ENCODE measurements at regions not wholly inside any gene's neighbourhood (a gene's known extent, or its start where the extent isn't known, plus 50 kb on each side); places are given as distances from the start of the nearest gene placed in this dataset.

- Histone ChIP-seq H3K27ac (ENCODE audit: low read depth, low read length, poor library complexity, severe bottlenecking) (no peak overlapping the region), H3K4me1 (ENCODE audit: insufficient read depth, low read length, poor library complexity, severe bottlenecking) (peaks cover 6% of the 10 kb centered on the region), H3K27me3 (replicated peaks; ENCODE audit: insufficient read depth, low read depth, low read length, poor library complexity) (no peaks in the 10 kb centered on the region), H3K9me3 (ENCODE audit: low read depth, low read length, poor library complexity, severe bottlenecking) (no peaks in the 10 kb centered on the region), H3K36me3 (ENCODE audit: insufficient read depth, low read length, poor library complexity, severe bottlenecking) (no peaks in the 10 kb centered on the region), H3K4me3 (ENCODE audit: low read depth, low read length, poor library complexity, severe bottlenecking) (no peak overlapping the region)
- intact Hi-C loops (cut with micrococcal nuclease; ENCODE audit: unreplicated experiment): no loop called here
- CTCF ChIA-PET: no interaction called here
- BruUV-seq (replicated peaks): no TSS peak
- TF ChIP-seq CTCF (conservative IDR thresholded peaks at IDR 0.05; ENCODE audit: low read depth, low read length): no peak
- TF ChIP-seq EZH2 (IDR thresholded peaks at IDR 0.05; ENCODE audit: borderline replicate concordance, low read depth, low read length, poor library complexity, severe bottlenecking): no peak
- POLR2A ChIA-PET (ENCODE audit: low non-redundant PET): no interaction called here
- DNase-seq (ENCODE audit: low spot score): no peak
Measured at GRCh38 chr2:146801886-146802285, 1042.9 kb upstream of the ACVR2A start.

GRCh38 chr2:146786396-146786795 lies 1058.4 kb upstream of the ACVR2A start:
- no TSS peak for BruUV-seq (replicated peaks)
- H3K4me3 ChIP-seq (ENCODE audit: low read depth, low read length, poor library complexity, severe bottlenecking): no peak overlapping the region
- intact Hi-C loops (cut with micrococcal nuclease; ENCODE audit: unreplicated experiment): no loop called here
- no peaks in the 10 kb centered on the region for H3K36me3 ChIP-seq (ENCODE audit: insufficient read depth, low read length, poor library complexity, severe bottlenecking)
- no peaks in the 10 kb centered on the region for H3K4me1 ChIP-seq (ENCODE audit: insufficient read depth, low read length, poor library complexity, severe bottlenecking)
- DNase-seq (ENCODE audit: low spot score): no peak
- ChIA-PET POLR2A (ENCODE audit: low non-redundant PET) (interaction anchor here (0.6 kb wide), 1 partner anchor 1344 kb away, joined by 4 read pairs; no protein-coding TSS in a partner anchor), CTCF (no interaction called here)
- no peak overlapping the region for H3K27ac ChIP-seq (ENCODE audit: low read depth, low read length, poor library complexity, severe bottlenecking)
- TF ChIP-seq CTCF (conservative IDR thresholded peaks at IDR 0.05; ENCODE audit: low read depth, low read length): no peak
- no peak for TF ChIP-seq EZH2 (IDR thresholded peaks at IDR 0.05; ENCODE audit: borderline replicate concordance, low read depth, low read length, poor library complexity, severe bottlenecking)
- no peaks in the 10 kb centered on the region for H3K27me3 ChIP-seq (replicated peaks; ENCODE audit: insufficient read depth, low read depth, low read length, poor library complexity)
- no peaks in the 10 kb centered on the region for H3K9me3 ChIP-seq (ENCODE audit: low read depth, low read length, poor library complexity, severe bottlenecking)

- BruUV-seq (replicated peaks): no TSS peak
Measured at GRCh38 chr2:146785101-146785500, 1059.7 kb upstream of the ACVR2A start.

More at GRCh38 chr2:146785101-146785500, 1059.7 kb upstream of the ACVR2A start:
- ChIA-PET CTCF (no interaction called here), POLR2A (ENCODE audit: low non-redundant PET) (no interaction called here)
- intact Hi-C loops (cut with micrococcal nuclease; ENCODE audit: unreplicated experiment): no loop called here
- H3K27me3 ChIP-seq (replicated peaks; ENCODE audit: insufficient read depth, low read depth, low read length, poor library complexity): no peaks in the 10 kb centered on the region
- no peak for DNase-seq (ENCODE audit: low spot score)
- H3K9me3 ChIP-seq (ENCODE audit: low read depth, low read length, poor library complexity, severe bottlenecking): no peaks in the 10 kb centered on the region
- H3K36me3 ChIP-seq (ENCODE audit: insufficient read depth, low read length, poor library complexity, severe bottlenecking): no peaks in the 10 kb centered on the region
- TF ChIP-seq CTCF (conservative IDR thresholded peaks at IDR 0.05; ENCODE audit: low read depth, low read length): no peak
- no peak for TF ChIP-seq EZH2 (IDR thresholded peaks at IDR 0.05; ENCODE audit: borderline replicate concordance, low read depth, low read length, poor library complexity, severe bottlenecking)
- H3K27ac ChIP-seq (ENCODE audit: low read depth, low read length, poor library complexity, severe bottlenecking): no peak overlapping the region
- no peaks in the 10 kb centered on the region for H3K4me1 ChIP-seq (ENCODE audit: insufficient read depth, low read length, poor library complexity, severe bottlenecking)
- H3K4me3 ChIP-seq (ENCODE audit: low read depth, low read length, poor library complexity, severe bottlenecking): no peak overlapping the region
